ENCODE measurements at regions not wholly inside any gene's neighbourhood (a gene's known extent, or its start where the extent isn't known, plus 50 kb on each side); places are given as distances from the start of the nearest gene placed in this dataset.
"Not testable (repeated sequence)": the region's sequence is repeated elsewhere in the genome, so short reads cannot be mapped to it uniquely, and the experiment has no call there.

GRCh38 chr11:122604621-122605020 is 50.9 kb upstream of the UBASH3B start:
- DNase-seq: no peak

GRCh38 chr11:122601141-122602125 is 54.1 kb upstream of the UBASH3B start:
- DNase-seq: no peak

- DNase-seq: no peak
Measured at GRCh38 chr11:122600290-122600689, 55.2 kb upstream of the UBASH3B start.

- no peak for DNase-seq
Measured at GRCh38 chr11:122599434-122599833, 56.1 kb upstream of the UBASH3B start.

- no peak for DNase-seq
Measured at GRCh38 chr11:122598971-122599370, 56.6 kb upstream of the UBASH3B start.

GRCh38 chr11:122597511-122597910 is 58.0 kb upstream of the UBASH3B start:
- DNase-seq: no peak

- DNase-seq: no peak
Measured at GRCh38 chr11:122594986-122595645, 60.4 kb upstream of the UBASH3B start.

GRCh38 chr11:122593473-122594420 is 61.8 kb upstream of the UBASH3B start:
- no peak for DNase-seq

- no peak for DNase-seq
Measured at GRCh38 chr11:122592641-122593040, 62.9 kb upstream of the UBASH3B start.

GRCh38 chr11:122584670-122585069 is 70.9 kb upstream of the UBASH3B start:
- no peak for DNase-seq

GRCh38 chr11:122580071-122580470 is 75.5 kb upstream of the UBASH3B start:
- not testable (repeated sequence) for DNase-seq

GRCh38 chr11:122578171-122578825 is 77.2 kb upstream of the UBASH3B start:
- DNase-seq: no peak

- no peak for DNase-seq
Measured at GRCh38 chr11:122572592-122572991, 82.9 kb upstream of the UBASH3B start.

- DNase-seq: no peak
Measured at GRCh38 chr11:122563761-122564160, 91.8 kb upstream of the UBASH3B start.

- DNase-seq: no peak
Measured at GRCh38 chr11:122559734-122560382, 95.7 kb upstream of the UBASH3B start.

- DNase-seq: not testable (repeated sequence)
Measured at GRCh38 chr11:122559218-122559617, 96.3 kb upstream of the UBASH3B start.

GRCh38 chr11:122557163-122557562 is 98.4 kb upstream of the UBASH3B start:
- DNase-seq: not testable (repeated sequence)

- no peak for DNase-seq
Measured at GRCh38 chr11:122556605-122557004, 98.9 kb upstream of the UBASH3B start.

- no peak for DNase-seq
Measured at GRCh38 chr11:122538060-122538459, 117.5 kb upstream of the UBASH3B start.

GRCh38 chr11:122524898-122525297 is 130.6 kb upstream of the UBASH3B start:
- no peak for DNase-seq

All from NCI-H1048 (cell line).